GM18909 (cell line): ENCODE measurements at regions not wholly inside any gene's neighbourhood (a gene's known extent, or its start where the extent isn't known, plus 50 kb on each side); places are given as distances from the start of the nearest gene placed in this dataset.
A peak's percentile ranks its signal among the peaks of the same experiment; 100 is the strongest.
"Not testable (repeated sequence)": the region's sequence is repeated elsewhere in the genome, so short reads cannot be mapped to it uniquely, and the experiment has no call there.

Experiments
- ATAC-seq: cut with Tn5 transposase; IDR thresholded peaks from one replicate; pipeline ENCODE4 v1.9.1; 2021; ENCODE audit warnings: mild to moderate bottlenecking; ENCODE audit not compliant: unreplicated experiment, poor library complexity

DNA sequence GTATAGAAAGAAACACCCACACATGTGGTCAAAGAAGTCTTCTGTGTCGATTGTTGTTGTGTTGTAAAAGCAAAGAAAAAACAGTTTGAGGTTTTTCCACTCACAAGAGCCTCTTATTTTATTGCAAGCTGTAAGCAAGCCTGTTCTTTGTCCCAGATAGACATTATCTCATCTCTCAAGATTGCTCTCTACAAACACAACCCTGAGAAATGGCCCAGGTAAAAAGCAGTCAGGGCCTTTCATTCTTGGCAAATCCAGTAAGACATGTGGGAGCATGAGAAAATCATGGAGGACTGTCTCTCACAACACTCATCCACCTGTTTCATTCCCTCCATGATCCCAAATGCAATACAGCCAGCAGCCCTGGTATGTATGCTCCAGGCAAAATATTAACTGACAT is 286.6 kb upstream of the POU5F2 start:
- ATAC-seq: no peak

DNA sequence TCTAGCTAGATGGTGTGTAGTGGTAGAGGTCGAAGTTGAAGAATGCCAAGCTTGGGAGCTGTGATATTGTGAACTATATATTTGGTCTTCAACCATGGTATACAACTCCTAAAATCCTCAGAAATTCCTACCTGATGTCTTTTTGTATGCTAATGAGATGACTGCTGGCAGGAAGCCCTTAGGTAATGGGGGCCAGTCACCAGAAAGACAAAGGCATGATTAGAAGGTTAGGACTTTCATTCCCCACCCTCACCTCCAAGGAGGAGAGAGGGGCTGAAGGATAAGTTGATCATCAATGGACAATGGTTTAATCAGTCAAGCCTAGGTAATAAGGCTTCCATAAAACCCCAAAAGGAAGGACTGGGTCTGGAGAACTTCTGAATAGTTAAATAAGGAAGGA is 285.7 kb upstream of the POU5F2 start:
- no peak for ATAC-seq

DNA sequence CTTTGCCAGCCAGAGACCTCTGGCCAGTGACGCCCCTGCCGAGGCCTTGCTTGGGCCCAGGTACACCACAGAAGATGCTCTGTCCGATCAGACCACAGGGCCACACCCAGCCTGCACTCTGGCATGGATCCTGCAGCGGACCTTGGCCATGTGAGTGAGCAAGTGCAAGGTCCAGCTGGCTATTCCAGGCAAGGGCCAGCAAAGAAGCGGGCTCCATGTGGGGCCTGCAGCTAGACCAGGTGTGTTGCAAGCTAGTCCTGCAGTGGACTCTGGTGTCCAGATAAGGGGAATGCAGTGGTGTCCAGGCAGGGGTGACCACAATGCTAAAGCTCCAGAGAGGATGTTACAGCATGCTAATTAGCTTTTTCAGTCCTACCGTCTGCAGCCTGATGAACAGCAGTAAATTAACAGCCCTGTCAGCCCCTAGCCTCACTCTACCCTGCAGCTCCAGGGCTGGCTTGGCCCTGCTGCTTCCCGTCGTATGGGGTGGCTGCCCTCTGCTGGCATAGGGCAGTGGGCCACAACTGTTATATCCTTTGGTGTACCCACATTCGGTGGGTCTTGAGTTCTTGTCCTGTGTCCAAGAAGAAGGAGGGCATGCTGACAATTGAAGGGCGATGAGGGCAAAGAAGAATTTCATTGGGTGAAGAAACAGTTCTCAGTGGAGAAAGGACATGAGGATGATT is 284.5 kb upstream of the POU5F2 start:
- no peak for ATAC-seq

DNA sequence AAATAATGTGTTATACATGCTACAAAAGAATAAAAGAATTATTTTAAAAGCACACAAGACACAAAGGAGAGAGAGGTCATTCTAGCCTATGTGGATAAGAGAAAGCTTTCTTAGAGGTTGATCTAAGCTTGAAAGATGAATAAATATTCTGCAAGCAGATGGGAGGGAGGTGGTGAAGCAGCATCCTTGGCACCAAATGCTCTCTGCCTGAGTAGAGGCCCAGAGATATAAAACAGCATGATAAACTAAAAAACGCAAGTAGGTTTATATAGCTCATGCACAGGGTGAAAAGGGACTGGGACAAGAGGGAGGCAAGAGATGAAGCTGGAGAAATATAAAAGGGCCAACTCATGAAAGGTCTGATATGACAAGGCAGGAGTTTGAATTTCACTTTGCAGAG is 283.2 kb upstream of the POU5F2 start:
- ATAC-seq: no peak

DNA sequence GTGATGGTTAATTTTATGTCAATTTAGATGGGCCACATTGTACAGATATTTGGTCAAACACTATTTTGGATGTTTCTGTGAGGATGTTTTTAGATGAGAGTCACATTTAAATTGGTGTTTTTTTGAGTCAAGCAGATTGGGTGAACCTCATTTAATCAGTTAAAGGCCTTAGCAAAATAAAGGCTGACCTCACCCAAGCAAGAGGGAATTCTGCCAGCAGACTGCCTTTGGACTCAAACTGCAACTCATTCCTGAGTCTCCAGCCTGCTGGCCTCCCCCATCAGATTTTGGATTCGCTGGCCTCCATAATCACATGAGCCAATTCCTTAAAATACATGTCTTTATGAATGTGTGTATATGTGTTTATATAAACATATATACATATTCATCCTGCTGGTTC is 282.7 kb upstream of the POU5F2 start:
- no peak for ATAC-seq

DNA sequence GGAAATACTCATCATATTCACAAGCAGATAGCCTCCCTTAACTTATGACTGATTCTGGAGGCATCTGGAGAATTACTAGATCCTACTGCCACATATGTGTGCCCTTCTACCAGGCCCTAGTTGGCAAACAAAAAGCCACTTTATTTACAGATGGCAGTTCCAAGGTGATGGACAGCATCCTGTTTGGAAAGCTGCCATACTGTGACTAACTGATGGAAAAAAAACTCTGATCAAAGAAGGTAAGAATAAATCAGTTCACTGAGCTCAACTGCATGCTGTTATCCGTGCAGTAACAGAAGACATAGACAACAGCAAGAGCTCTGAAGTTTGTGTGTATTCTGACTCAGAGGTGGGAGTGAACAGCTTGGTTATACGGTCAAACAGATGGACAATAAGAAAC is 279.8 kb upstream of the POU5F2 start:
- ATAC-seq: no peak

DNA sequence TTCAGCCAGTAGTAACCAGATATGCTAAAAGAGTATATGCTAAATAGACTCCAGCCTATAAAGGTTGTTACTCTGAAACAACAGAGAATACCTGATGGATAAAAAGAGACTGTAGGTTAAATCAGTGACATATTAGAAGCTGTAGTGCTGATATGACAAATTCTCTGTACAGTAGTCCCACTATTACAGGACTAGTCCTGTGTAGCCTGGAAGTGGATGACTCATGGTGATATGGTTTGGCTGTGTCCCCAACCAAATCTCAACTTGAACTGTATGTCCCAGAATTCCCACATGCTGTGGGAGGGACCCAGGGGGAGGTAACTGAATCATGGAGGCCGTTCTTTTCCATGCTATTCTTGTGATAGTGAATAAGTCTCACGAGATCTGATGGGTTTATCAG is 276.2 kb upstream of the POU5F2 start:
- ATAC-seq: no peak

DNA sequence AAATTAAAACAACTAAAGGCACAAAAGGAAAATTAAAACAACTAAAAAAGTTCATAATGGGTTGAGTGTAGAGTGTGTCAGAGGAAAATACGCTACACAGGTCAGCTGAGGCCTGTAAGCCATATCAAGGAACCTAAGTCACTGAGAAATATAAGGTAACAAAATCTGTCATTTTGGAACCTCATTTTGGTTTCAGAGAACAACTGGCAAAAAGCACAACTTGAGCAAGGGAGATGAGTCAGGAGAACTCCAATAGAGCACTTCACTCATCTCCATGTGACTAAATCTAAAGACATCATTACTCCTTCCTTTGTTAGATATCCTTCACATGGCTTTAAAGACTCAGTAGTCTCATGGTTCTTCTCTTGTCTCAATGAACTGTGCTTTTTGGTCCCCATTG is 269.4 kb upstream of the POU5F2 start:
- ATAC-seq: no peak

DNA sequence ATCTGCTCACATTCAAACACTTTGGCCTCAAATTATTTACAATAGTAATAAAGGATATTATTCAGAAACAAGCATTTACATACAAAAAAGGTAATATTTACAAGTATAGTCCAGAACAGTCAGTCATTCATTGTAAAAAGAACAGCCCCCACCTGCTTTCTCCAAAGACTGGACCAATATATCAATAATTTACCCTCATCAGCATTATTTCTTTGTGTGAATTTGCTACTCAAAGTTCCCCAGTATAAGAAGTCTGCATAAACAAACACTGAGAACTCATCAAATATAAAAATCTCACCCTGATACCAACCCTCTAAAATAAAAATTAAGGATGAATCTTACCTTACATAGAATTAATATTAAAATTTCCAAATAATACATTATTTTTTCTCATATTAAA is 267.8 kb upstream of the POU5F2 start:
- ATAC-seq: no peak

DNA sequence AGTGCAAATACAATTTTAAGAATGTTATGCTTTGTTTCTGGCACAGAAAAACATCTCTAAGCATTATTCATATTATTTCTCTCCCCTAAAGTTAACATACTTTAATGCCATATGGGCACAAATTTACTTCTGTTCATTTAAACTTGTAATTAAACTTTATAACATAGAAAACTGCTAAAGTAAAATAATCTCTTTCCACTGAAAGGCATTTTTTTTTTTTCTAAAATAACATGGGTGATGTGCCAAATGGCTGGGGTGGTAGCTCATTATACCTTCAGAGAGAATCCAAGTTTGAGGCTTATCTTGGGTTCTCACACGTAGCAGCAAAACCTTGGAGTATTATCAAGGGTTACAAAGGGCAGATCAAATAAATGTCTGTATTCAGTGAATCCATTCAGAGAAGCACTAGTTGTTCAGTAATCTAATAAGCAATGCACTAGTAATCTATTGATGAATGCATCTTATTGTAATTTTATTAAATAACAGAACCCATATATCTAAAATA is 257.6 kb upstream of the POU5F2 start:
- ATAC-seq: no peak

DNA sequence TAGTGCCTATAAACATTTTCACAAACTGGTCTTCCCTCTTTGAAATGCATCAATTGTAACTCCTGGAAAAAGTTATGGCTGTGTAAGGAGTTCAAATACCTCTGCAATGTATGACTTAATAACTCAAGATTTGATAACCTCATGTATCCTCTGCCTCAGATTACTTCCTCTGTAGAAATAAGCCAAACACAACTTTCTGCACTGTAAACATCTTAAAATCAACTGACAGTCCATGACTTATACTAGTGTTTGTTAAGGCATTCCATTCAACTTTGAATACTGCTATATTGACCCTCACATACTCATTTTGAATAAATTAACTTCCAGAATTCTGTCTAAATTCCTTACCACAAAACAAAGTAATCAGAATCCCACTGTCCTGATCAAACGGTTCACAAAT is 256.2 kb upstream of the POU5F2 start:
- no peak for ATAC-seq

DNA sequence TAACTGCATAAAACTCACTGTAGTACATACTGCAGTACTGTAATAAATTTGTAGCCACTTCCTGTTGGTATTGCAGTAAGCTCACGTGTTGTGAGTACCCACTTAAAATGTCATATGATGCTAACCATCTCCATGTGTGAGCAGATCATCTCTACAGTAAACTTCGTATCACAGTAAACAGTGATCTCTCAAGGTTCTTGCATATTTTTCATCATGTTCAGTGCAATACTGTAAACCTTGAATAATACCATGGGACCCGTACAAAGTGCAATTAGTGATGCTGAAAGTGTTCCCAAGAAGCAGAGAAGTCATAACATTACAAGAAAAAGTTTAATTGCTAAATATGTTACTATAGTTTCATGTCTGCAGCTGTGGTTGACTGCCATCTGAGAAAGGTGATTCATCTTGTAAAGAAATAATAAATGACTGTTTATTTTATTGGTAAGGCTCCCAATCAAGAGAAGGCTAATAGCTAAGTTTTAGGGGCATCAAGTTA is 253.8 kb upstream of the POU5F2 start:
- peak; percentile 75 for ATAC-seq

DNA sequence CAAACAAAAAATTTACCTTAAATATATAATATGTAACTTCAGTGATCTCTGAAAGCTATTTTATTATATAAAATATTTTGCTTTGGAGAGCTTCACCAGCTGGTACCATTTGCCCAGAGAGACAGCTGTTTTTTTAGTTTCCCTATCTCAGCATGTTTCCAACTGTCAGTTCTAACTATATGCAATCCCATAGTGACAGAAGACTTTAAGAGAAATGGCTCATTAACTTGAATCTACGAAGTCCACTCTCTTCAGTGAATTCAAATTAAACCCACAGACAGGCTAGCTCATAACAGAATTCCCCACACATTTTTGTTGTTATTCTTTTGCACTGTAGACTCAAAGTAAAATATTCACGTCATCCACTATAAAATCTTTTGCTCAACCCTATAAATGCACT is 251.8 kb upstream of the POU5F2 start:
- no peak for ATAC-seq

DNA sequence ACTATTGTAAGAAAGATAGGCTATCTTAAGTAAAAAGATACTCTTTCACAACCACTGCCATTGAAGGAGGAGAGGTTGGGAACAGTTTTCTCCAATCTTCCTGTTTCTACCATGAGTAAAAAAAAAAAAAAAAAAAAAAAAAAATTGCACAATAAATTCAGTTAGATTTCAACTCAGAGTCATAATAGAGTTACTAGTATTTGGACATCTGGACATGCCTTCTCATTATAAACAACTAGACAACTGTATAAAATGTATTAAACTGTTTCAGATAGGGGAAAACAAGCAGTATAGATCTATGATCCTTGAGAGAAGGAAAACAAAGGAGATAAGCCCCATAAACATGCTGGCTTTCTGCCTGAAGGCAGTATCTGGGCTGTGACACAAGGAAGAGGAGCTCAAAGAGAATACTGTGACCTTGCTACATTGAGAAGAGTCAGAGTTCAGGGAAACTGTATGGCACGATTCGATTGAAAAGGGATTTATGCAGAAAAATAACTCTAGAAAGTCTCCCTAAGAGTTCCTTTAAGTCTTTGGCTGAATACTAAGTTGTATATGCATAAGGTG is 249.2 kb upstream of the POU5F2 start:
- no peak for ATAC-seq

DNA sequence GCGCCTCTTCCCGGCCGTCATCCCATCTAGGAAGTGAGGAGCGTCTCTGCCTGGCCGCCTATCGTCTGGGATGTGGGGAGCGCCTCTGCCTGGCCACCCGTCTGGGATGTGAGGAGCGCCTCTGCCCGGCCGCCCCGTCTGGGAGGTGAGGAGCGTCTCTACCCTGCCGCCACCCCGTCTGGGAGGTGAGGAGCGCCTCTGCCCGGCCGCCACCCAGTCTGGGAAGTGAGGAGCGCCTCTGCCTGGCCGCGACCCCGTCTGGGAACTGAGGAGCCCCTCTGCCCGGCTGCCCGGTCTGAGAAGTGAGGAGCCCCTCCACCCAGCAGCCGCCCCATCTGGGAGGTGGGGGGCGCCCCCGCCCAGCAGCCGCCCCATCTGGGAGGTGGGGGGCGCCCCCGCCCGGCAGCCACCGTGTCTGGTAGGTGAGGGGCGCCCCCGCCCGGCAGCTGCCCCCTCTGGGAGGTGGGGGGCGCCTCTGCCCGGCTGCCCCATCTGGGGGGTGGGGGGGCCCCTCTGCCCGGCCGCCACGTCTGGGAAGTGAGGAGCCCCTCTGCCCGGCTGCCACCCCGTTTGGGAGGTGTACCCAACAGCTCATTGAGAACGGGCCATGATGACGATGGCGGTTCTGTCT is 244.7 kb upstream of the POU5F2 start:
- not testable (repeated sequence) for ATAC-seq

DNA sequence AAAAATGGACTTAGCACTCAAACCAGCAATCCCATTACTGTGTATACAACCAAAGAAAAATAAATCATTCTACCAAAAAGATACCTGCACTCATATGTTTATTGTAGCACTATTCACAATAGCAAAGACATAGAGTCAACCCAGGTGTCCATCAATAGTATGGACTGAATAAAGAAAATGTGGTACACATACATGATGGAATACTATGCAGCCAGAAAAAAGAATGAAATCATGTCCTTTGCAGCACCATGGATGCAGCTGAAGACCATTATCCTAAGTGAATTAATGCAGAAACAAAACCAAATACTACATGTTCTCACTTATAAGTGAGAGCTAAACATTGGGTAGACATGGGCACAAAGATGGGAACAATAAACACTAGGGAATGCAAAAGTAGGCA is 236.8 kb upstream of the POU5F2 start:
- ATAC-seq: no peak

DNA sequence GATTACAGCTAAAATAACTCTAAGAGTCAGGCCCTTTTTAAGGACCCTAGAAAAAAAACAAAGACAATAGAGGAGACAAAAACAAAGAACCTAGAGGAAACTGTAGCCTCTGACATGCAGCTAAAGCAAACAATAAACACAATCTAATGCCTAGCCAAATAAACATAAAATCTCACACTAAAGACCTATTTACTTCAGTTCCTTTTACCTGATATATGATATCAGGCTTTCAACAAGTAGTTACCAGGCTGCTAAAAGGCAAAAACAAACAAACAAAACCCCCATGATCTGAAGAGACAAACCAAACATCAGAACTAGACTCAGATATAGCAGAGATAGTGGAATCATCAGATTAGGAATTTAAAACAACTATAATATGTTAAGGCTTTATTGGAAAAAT is 226.5 kb upstream of the POU5F2 start:
- ATAC-seq: no peak

DNA sequence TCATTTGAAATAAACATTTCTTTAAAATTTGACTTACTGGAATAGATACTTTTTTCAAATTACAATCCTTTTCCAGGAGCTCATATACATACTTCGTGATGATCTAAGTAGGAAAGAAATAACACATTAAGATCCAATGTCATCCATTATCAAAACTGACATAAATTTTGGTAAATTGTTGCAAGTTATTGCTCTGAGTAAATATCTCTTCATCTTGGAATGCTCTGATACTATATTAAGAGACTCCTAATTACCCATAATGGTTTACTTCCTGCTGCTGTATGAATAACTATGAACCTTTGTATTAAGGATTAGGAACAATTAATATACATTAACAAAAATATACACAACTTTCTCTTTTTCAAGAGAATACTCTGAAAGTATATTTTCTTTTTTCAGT is 223.0 kb upstream of the POU5F2 start:
- ATAC-seq: no peak

DNA sequence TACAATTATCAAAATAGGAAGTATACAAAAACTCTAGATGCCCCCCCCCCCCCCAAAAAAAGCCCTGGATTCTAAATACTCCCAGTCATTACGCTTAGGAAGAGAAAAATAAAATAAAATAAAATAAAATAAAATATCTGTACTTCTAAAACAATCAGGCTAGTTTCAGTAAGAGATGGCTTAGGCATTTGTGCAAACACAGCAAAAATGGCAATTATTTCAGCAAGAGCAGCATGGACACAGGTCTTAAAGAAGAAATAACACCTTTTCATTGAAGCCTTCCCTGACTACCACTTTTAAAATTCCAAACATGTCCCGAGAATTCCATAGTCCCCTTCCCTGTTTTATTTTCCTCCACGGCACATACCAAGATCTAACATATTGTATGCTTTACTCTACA is 218.6 kb upstream of the POU5F2 start:
- ATAC-seq: no peak

DNA sequence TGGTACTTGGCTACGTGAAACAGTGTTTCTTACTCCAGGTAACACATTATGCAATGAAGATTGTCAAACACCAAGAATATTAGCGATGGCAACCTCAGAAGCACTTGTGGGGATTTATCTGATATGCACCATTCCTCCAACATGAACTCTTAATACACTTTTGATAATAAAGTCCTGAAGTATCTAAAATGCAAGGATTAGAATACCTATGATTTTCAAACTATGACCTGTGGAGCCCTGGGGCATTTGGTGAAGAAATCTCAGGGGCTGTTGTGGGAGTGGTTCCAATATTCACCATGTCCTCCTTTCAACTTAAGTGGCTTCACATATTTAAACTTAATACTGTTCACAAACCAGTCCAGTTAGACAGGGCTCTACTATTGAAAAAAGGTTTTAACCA is 214.6 kb upstream of the POU5F2 start:
- ATAC-seq: no peak

DNA sequence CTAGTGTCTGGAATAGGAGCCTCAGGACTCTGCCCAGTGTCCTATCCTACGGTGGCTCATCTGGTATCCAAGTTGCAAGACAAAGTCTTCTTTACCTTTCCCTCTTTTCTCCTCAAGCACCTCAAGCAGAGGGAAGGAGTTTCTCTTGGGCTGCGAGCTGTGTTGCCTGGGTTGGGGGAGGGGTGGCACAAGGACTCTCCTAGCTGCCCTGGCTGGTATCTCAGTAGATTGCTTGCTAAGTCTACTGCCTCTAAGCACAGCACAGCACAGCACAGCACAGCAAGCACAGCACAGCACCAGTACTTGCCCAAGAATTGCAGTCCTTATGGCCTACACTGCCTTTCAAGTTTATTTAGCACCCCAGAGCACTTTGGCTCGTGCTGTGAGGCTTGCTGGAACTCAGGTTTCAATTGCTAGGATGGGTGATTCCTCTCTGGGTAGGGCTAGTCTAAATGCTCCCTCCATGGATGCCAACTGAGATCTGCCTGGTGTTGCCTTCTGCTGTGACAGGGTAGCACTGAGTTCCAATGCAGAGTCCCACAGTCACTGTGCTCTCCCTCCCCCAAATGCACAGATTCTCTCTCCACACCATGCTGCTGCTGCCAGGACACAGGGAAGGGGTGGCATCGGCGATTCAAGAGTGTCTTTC is 213.1 kb upstream of the POU5F2 start:
- ATAC-seq: no peak
